ENCODE measurements at regions not wholly inside any gene's neighbourhood (a gene's known extent, or its start where the extent isn't known, plus 50 kb on each side); places are given as distances from the start of the nearest gene placed in this dataset.

- TF ChIP-seq, protein P1, sequence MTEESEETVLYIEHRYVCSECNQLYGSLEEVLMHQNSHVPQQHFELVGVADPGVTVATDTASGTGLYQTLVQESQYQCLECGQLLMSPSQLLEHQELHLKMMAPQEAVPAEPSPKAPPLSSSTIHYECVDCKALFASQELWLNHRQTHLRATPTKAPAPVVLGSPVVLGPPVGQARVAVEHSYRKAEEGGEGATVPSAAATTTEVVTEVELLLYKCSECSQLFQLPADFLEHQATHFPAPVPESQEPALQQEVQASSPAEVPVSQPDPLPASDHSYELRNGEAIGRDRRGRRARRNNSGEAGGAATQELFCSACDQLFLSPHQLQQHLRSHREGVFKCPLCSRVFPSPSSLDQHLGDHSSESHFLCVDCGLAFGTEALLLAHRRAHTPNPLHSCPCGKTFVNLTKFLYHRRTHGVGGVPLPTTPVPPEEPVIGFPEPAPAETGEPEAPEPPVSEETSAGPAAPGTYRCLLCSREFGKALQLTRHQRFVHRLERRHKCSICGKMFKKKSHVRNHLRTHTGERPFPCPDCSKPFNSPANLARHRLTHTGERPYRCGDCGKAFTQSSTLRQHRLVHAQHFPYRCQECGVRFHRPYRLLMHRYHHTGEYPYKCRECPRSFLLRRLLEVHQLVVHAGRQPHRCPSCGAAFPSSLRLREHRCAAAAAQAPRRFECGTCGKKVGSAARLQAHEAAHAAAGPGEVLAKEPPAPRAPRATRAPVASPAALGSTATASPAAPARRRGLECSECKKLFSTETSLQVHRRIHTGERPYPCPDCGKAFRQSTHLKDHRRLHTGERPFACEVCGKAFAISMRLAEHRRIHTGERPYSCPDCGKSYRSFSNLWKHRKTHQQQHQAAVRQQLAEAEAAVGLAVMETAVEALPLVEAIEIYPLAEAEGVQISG (CRISPR knock-in tag; IDR thresholded peaks at IDR 0.05): no peak
- TF ChIP-seq STAT5B (CRISPR knock-in tag; IDR thresholded peaks at IDR 0.05): no peak
- TF ChIP-seq, protein P2, sequence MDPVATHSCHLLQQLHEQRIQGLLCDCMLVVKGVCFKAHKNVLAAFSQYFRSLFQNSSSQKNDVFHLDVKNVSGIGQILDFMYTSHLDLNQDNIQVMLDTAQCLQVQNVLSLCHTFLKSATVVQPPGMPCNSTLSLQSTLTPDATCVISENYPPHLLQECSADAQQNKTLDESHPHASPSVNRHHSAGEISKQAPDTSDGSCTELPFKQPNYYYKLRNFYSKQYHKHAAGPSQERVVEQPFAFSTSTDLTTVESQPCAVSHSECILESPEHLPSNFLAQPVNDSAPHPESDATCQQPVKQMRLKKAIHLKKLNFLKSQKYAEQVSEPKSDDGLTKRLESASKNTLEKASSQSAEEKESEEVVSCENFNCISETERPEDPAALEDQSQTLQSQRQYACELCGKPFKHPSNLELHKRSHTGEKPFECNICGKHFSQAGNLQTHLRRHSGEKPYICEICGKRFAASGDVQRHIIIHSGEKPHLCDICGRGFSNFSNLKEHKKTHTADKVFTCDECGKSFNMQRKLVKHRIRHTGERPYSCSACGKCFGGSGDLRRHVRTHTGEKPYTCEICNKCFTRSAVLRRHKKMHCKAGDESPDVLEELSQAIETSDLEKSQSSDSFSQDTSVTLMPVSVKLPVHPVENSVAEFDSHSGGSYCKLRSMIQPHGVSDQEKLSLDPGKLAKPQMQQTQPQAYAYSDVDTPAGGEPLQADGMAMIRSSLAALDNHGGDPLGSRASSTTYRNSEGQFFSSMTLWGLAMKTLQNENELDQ (CRISPR knock-in tag; IDR thresholded peaks at IDR 0.05; ENCODE audit: borderline replicate concordance): no peak
Observed at GRCh38 chr4:161005746-161006145, 1158.1 kb downstream of the FSTL5 start (continued).

DNA sequence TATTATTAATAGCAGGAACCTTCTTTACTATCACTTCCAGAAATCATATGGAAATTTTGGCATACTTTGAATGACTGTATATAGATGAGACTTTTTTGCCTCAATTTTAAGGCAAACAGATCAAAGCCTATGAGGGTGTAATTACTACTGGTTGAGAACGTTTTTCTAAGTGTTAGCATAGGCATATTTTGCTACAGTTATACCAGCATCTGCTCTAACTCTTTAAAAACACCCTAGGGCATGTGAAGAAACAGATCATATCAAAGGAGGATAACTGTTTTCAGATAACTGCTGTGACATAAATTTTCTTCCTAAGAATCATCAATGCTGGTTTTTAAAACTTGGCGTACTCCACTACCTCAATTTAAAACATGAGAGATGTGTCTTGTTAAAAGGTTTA is 1155.3 kb downstream of the FSTL5 start:
- Histone ChIP-seq H3K9me3 (ENCODE audit: low read length) (no peaks in the 10 kb centered on the region), H3K27me3 (ENCODE audit: control insufficient read depth in 1 of 2, insufficient read depth in 2 of 2, low read length in 2 of 2) (no peaks in the 10 kb centered on the region), H3K79me2 (ENCODE audit: insufficient read depth, low read length) (no peaks in the 10 kb centered on the region), H3K9ac (ENCODE audit: insufficient read depth, low read depth, low read length) (no peak overlapping the region), H2AFZ (ENCODE audit: low read length) (no peak overlapping the region), H3K4me3 (replicated peaks in 1 of 3; ENCODE audit: insufficient read depth in 1 of 3, low read depth in 2 of 3, low read length in 3 of 3) (no peak overlapping the region), H3K4me1 (ENCODE audit: insufficient read depth, low read length) (no peaks in the 10 kb centered on the region), H3K27ac (ENCODE audit: extremely low read length, insufficient read depth, low read length) (no peak overlapping the region), H3K36me3 (replicated peaks in 1 of 2; ENCODE audit: control insufficient read depth in 1 of 2, insufficient read depth in 2 of 2, low read length in 2 of 2) (no peaks in the 10 kb centered on the region), H3K4me2 (ENCODE audit: low read depth, low read length) (no peak overlapping the region), H4K20me1 (ENCODE audit: insufficient read depth, low read length) (no peaks in the 10 kb centered on the region)
- intact Hi-C loops (cut with micrococcal nuclease; ENCODE audit: unreplicated experiment): no loop called here
- no peak for DNase-seq (ENCODE audit: low spot score)
- no peak for FAIRE-seq
- ChIA-PET CTCF (ENCODE audit: low intra/inter-chr PET ratio, low total read pairs) (no interaction called here), POLR2A (no interaction called here)
- ATAC-seq: no peak
- TF ChIP-seq ZNF17 (CRISPR knock-in tag; IDR thresholded peaks at IDR 0.05) (no peak), ZNF841 (CRISPR knock-in tag; IDR thresholded peaks at IDR 0.05; ENCODE audit: borderline replicate concordance) (no peak), ZNF552 (CRISPR knock-in tag; IDR thresholded peaks at IDR 0.05; ENCODE audit: borderline replicate concordance) (no peak)
- TF ChIP-seq, protein P3, sequence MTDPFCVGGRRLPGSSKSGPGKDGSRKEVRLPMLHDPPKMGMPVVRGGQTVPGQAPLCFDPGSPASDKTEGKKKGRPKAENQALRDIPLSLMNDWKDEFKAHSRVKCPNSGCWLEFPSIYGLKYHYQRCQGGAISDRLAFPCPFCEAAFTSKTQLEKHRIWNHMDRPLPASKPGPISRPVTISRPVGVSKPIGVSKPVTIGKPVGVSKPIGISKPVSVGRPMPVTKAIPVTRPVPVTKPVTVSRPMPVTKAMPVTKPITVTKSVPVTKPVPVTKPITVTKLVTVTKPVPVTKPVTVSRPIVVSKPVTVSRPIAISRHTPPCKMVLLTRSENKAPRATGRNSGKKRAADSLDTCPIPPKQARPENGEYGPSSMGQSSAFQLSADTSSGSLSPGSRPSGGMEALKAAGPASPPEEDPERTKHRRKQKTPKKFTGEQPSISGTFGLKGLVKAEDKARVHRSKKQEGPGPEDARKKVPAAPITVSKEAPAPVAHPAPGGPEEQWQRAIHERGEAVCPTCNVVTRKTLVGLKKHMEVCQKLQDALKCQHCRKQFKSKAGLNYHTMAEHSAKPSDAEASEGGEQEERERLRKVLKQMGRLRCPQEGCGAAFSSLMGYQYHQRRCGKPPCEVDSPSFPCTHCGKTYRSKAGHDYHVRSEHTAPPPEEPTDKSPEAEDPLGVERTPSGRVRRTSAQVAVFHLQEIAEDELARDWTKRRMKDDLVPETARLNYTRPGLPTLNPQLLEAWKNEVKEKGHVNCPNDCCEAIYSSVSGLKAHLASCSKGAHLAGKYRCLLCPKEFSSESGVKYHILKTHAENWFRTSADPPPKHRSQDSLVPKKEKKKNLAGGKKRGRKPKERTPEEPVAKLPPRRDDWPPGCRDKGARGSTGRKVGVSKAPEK (CRISPR knock-in tag; IDR thresholded peaks at IDR 0.05; ENCODE audit: borderline replicate concordance): no peak
- TF ChIP-seq, protein P4, sequence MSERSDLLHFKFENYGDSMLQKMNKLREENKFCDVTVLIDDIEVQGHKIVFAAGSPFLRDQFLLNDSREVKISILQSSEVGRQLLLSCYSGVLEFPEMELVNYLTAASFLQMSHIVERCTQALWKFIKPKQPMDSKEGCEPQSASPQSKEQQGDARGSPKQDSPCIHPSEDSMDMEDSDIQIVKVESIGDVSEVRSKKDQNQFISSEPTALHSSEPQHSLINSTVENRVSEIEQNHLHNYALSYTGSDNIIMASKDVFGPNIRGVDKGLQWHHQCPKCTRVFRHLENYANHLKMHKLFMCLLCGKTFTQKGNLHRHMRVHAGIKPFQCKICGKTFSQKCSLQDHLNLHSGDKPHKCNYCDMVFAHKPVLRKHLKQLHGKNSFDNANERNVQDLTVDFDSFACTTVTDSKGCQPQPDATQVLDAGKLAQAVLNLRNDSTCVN (CRISPR knock-in tag; IDR thresholded peaks at IDR 0.05; ENCODE audit: borderline replicate concordance): no peak
- TF ChIP-seq, protein P5, sequence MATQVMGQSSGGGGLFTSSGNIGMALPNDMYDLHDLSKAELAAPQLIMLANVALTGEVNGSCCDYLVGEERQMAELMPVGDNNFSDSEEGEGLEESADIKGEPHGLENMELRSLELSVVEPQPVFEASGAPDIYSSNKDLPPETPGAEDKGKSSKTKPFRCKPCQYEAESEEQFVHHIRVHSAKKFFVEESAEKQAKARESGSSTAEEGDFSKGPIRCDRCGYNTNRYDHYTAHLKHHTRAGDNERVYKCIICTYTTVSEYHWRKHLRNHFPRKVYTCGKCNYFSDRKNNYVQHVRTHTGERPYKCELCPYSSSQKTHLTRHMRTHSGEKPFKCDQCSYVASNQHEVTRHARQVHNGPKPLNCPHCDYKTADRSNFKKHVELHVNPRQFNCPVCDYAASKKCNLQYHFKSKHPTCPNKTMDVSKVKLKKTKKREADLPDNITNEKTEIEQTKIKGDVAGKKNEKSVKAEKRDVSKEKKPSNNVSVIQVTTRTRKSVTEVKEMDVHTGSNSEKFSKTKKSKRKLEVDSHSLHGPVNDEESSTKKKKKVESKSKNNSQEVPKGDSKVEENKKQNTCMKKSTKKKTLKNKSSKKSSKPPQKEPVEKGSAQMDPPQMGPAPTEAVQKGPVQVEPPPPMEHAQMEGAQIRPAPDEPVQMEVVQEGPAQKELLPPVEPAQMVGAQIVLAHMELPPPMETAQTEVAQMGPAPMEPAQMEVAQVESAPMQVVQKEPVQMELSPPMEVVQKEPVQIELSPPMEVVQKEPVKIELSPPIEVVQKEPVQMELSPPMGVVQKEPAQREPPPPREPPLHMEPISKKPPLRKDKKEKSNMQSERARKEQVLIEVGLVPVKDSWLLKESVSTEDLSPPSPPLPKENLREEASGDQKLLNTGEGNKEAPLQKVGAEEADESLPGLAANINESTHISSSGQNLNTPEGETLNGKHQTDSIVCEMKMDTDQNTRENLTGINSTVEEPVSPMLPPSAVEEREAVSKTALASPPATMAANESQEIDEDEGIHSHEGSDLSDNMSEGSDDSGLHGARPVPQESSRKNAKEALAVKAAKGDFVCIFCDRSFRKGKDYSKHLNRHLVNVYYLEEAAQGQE (IDR thresholded peaks at IDR 0.05; ENCODE audit: borderline replicate concordance in 1 of 2, low read depth in 1 of 2, low read length in 2 of 2): no peak
- in situ Hi-C loops (cut with HindIII; ENCODE audit: extremely low pct_ligation_motif_present, low pct_unique_long_range_greater_than_20kb): no loop called here
- WGBS (ENCODE audit: low lambda C conversion rate): 35% methylated on average over 2 of the region's 2 CpGs
- BruUV-seq (replicated peaks): no TSS peak
